ENCODE measurements at regions not wholly inside any gene's neighbourhood (a gene's known extent, or its start where the extent isn't known, plus 50 kb on each side); places are given as distances from the start of the nearest gene placed in this dataset.
A peak's percentile ranks its signal among the peaks of the same experiment; 100 is the strongest.

- DNase-seq, result no peak
These were observed 671.7 kb upstream of the NRSN1 start for GRCh38 chr6:23454080-23454976.

GRCh38 chr6:23455754-23456153, 670.3 kb upstream of the NRSN1 start:
- DNase-seq, result no peak

- no peak for DNase-seq
These were observed 669.6 kb upstream of the NRSN1 start for GRCh38 chr6:23456396-23456795.

- no peak for DNase-seq
These were observed 668.7 kb upstream of the NRSN1 start for GRCh38 chr6:23457321-23457720.

- DNase-seq, result no peak
These were observed 660.1 kb upstream of the NRSN1 start for GRCh38 chr6:23465912-23466311.

GRCh38 chr6:23477586-23477985, 648.4 kb upstream of the NRSN1 start:
- no peak for DNase-seq

- DNase-seq, result no peak
These were observed 647.7 kb upstream of the NRSN1 start for GRCh38 chr6:23478312-23478711.

GRCh38 chr6:23483896-23484295, 642.1 kb upstream of the NRSN1 start:
- no peak for DNase-seq

GRCh38 chr6:23494367-23494766, 631.6 kb upstream of the NRSN1 start:
- DNase-seq, result no peak

GRCh38 chr6:23498013-23498412, 628.0 kb upstream of the NRSN1 start:
- no peak for DNase-seq

- no peak for DNase-seq
These were observed 626.5 kb upstream of the NRSN1 start for GRCh38 chr6:23499549-23499948.

- no peak for DNase-seq
These were observed 622.8 kb upstream of the NRSN1 start for GRCh38 chr6:23503173-23503572.

- DNase-seq, result no peak
These were observed 621.0 kb upstream of the NRSN1 start for GRCh38 chr6:23505026-23505425.

GRCh38 chr6:23510778-23511510, 615.1 kb upstream of the NRSN1 start:
- DNase-seq, result no peak

- no peak for DNase-seq
These were observed 614.2 kb upstream of the NRSN1 start for GRCh38 chr6:23511817-23512216.

GRCh38 chr6:23518294-23518693, 607.7 kb upstream of the NRSN1 start:
- DNase-seq, result no peak

- peak; percentile 73 for DNase-seq
These were observed 603.0 kb upstream of the NRSN1 start for GRCh38 chr6:23522792-23523547.

GRCh38 chr6:23523771-23524170, 602.2 kb upstream of the NRSN1 start:
- no peak for DNase-seq

- DNase-seq, result no peak
These were observed 601.5 kb upstream of the NRSN1 start for GRCh38 chr6:23524548-23524947.

GRCh38 chr6:23526526-23526925, 599.5 kb upstream of the NRSN1 start:
- no peak for DNase-seq

GRCh38 chr6:23529902-23530301, 596.1 kb upstream of the NRSN1 start:
- DNase-seq, result no peak

- DNase-seq, result no peak
These were observed 594.3 kb upstream of the NRSN1 start for GRCh38 chr6:23531666-23532065.

- no peak for DNase-seq
These were observed 593.8 kb upstream of the NRSN1 start for GRCh38 chr6:23532227-23532626.

- DNase-seq, result no peak
These were observed 592.7 kb upstream of the NRSN1 start for GRCh38 chr6:23533311-23533710.

All from NCI-H2171 (cell line).